ENCODE measurements at regions not wholly inside any gene's neighbourhood (a gene's known extent, or its start where the extent isn't known, plus 50 kb on each side); places are given as distances from the start of the nearest gene placed in this dataset.
"Not testable (repeated sequence)": the region's sequence is repeated elsewhere in the genome, so short reads cannot be mapped to it uniquely, and the experiment has no call there.

DNA sequence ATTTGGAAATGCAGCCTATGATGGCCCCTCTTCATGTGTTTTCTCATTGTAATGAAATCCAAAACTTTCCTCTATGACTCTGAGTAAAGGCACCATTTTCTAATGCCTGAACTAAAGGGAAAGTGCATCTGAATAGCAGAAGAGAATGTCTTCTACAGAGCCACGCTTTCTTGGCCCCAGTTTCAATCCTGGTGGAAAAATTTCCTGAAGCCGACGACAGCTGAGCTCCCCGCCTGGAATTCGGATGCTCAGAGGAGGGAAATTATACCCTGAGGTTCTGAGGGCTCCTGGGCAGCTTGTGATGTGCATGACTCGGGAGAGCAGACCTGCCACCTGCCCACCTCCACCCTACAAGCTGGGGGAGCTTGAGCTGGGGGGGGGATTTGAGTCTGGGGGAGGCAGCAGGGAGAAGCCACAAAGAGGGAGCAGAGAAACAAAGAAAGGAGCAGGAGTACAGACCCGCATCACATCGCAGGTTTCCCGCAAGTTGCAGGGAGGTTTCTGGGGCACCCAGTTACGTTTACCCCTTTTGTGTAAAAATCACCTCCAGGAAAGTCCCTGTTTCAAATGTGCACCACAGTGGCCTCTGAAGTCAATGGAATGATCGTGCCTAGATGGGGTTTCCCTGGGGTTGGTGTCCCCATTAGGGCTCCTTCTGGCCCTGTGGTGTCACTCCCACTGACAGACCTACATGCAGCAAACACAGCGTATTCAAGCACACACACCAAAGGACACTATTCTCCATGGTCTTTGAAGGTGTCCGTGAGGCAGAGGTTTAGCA, 145.6 kb upstream of the RBPJ start:
- no peak for DNase-seq (ENCODE audit: low read depth)

DNA sequence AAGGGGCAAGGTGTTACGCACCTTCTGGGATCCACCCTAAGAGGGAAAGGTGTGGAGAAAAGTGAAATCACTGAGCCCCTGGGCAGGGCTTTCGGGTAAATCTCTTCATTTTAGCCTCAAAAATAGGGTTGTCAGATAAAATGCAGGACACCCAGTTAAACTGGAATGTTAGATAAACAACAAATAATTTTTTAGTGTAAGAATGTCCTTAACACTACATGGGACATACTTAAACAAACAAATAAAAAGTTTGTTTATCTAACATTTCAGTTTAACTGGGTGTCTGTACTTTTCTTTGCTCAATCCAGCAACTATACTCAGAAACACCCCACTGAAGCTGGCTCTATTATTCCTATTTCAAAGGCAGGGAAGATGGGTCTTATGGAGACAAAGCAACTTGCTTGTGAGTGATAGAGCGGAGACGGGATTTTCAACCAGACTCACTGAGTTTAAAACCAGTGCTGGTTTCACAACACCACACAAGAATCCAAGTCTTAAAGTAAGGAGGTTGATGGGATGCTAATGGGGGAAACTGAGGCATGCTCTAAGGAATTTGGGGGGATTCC, 144.8 kb upstream of the RBPJ start:
- DNase-seq (ENCODE audit: low read depth): no peak

DNA sequence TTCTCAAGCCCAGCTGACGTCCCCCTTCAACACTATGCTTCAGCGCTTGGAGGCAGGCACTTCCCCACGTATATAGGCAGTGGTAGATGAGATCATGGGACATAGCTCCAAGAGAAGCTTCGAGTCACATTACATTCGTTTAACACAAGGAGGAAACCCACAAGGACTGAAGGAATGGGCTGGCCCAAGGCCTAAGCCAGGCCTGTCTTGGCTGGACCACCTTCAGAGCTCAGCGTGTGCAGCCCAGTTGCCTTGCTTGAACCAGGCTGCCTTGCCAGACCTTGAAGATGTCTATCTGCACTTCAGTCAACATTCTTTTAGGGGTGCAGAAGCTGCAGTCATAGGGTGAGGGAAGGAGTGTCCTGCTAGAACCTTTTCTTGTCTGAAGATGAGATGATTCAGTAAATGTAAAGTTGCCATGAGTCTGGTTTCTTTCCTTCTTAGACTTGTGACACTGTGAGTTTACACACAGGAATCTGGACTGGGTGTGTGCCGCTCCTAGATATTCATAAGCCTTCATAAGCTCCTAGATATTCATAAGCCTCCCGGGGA, 144.1 kb upstream of the RBPJ start:
- DNase-seq (ENCODE audit: low read depth): no peak

DNA sequence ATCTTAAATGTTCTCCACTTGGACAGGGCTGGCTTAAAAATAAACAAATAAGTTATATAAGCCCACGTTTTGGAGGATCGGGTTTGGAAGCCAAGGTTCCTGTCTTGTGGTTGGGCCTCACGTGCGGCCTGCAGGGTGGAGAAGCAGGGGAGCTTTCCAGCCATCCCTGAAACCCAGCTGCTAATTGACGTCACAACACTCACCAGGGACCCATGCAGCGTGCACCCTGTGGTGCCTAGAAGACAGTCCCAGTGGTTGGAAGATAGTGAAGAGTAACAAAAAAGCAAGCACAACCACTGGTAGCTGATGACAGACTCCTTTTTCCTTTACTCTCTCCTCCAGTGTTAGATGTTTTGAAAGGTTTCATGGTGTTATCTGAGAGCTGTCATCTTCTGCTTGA, 142.0 kb upstream of the RBPJ start:
- DNase-seq (ENCODE audit: low read depth): no peak

DNA sequence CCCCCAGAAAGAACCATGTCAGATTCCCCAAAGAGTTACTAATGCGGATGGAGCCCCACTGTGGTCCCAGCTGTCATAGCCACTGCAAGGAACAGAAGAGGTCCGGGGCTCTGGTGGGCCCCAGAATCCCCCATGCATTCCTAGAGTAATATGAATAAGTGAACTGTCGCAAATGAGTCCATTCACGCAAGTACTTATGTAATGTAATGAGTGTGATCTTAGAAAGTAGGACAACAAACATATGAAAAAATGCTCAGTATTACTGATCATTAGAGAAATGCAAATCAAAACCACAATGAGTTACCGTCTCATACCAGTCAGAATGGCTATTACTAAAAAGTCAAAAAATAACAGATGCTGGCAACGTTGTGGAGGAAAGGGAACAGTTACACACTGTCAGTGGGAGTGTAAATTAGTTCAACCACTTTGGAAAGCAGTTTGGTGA, 141.5 kb upstream of the RBPJ start:
- no peak for DNase-seq (ENCODE audit: low read depth)

DNA sequence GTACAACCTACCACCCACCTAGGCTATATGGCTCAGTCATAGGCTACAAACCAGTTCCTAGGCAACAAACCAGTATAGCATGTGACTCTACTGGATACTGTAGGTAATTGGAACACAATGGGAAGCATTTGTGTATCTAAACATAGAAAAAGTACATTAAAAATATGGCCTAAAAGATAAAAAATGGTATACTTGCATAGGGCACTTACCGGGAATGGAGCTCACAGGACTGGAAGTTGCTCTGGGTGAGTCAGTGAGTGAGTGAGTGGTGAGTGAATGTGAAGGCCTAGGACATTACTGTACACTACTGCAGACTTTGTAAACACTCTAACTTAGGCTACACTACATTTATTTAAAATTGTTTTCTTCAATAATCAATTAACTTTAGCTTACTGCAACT, 139.2 kb upstream of the RBPJ start:
- DNase-seq (ENCODE audit: low read depth): no peak

DNA sequence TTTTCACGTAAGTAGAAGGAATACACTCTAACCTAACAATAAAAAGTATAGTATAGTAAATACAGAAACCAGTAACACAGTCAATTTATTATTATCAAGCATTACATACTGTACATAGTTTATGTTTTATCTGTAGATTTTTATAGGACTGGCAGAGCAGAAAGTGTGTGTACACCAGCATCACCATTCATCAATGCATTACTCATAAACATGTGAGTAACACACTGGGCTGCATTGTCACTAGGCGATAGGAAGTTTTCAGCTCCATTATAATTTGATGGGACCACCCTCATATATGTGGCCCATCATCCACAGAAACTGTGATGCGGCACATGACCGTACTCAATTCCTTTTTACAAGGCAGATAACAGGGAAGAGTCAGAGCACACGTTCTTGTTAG, 137.8 kb upstream of the RBPJ start:
- DNase-seq (ENCODE audit: low read depth): peak; percentile 37

DNA sequence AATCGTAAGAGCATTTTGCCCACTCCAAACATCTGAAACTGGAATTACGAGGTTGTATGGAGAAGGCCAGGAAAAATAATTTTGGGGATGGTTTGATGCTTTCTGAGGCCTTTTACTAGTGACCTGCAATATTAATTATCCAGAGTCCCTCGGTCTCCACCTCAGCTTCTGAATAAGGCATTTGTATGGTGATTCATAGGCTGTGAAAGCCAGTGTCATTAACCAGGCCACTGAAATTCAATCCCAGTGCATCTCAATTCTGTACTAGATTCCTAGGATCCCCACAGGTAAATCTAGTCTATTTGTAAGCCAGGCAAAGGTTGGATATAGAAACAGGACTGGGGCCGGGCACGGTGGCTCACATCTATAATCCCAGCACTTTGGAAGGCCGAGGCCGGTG, 135.4 kb upstream of the RBPJ start:
- no peak for DNase-seq (ENCODE audit: low read depth)

DNA sequence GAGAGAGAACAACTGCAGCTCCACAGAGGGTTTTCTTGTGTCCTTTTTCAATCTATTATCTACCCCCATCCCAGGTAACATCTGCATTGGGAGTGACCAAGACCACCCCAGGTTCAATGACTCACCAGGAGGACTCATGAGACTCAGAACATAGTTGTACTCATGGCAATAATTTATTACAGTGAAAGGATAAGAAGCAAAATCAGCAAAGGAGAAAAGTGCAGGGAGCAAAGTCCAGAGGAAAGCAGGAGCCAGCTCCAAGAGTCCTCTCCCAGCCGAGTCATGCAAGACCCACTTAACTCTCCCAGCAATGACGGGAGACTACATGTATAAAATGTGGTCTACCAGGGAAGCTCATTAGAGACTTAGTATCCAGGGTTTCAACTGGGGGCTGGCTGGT, 129.5 kb upstream of the RBPJ start:
- no peak for DNase-seq (ENCODE audit: low read depth)

DNA sequence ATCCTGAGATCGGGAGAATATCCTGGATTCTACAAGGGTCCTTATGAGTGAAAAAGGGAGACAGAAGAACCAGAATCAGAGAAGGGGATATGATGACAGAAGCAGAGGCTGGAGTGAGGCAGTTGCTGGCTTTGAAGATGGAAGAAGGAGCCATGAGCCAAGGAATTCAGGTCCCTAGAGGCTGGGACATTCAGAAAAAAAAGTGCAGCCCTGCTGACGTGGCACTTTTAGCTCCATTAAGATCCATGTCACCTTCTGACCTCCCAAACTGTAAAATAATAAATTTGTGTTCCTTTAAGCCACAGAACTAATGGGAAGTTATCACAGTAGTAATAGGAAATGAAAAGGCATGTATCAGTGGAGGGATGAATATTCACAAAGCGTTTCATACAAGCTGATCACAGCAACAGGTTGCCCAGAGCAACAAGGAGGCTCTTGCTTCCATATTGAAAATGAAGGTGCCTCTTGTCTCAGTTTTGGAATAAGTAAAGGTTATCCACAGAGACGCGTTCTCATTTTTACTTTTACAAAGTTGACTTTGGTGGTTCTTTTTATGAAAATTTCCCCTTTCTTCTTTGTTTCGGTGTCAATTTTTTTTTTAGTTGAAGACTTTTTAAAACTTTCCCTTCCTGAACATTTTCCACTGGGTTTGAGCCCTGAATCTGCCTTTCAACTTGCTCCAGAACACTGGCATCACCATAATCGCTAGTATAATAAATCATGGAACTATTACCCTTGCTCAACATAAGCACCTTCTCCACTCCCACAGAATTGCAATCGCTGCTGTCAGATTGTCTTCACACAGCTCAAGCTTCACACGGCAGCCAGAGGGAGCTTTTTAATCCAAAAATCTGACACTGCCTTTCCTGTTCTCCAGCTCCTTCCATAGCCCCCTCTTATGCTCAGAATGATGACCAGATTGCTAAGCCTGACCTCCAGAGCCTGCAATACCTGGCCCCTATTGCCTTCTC, 127.6 kb upstream of the RBPJ start:
- no peak for DNase-seq (ENCODE audit: low read depth)

DNA sequence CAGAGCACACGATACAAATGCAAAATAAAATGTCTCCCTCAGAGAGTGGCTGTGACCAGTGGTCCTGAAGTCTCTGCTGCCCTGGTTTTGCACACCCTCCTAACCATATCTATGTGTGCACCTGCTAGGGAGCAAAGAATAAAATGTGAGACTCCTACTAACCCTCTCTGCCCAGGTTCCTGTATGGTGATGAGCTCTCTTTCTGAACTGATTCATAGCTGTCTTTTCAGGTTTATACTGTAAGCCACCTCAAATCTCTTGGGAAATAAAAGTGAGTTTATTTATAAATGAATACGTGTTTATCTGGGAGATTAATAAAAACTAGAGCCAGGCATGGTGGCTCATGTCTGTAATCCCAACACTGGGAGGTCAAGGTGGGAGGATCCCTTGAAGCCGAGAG, 126.0 kb upstream of the RBPJ start:
- DNase-seq (ENCODE audit: low read depth): no peak

DNA sequence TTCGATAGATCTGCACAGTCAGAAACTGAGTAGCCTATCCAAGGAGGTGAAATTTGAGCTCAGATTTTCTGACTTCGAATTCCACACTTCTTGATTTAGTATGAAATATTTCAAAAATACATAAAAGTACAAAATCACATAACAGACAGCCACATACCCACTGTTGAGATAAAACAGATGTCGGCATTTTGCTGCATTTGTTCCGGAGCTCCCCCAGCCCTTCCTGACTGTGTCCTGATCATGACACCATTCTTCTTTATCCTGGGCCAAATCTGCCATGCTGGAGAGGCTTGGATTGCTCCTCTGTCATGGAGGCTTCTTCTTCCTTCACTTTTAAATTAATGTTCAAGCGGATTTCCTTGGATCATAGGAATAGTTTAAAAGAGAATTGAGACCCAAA, 124.2 kb upstream of the RBPJ start:
- no peak for DNase-seq (ENCODE audit: low read depth)

DNA sequence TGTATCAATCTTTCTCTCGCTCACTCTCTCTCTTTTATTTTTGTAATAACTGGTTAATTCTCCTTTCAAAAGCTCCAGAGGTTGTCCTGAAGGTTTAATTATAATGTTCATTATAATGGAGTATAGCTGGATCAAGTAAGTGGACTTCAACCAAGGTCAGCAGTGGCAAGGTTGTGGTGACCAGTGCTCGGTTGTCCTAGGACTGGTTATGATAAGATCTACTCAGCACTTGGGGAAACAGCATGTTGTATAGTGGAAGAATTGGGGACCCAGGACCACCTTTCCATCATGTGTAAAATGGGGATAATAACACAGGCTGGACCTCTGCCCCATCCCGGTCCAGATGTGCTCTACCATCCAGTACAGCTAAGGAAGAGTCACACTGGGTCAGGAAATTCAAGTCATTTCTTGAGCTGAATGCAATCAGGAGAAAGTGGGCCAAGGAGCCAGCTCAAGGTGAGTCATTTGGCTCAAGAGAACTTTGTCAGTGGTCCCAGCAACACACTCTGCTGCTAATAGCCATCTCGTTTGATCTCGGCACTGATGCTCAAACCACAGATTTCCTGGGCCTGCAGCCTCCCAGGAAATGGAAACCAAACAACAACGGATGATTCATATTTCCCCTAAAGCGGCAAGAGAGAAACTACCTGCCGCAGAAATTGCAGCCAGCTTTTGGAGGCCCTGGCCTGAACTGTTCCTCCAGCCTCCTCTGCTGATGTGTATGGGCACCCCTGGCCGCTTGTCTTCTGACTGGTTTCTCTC, 123.6 kb upstream of the RBPJ start:
- peak; percentile 92 for DNase-seq (ENCODE audit: low read depth)

DNA sequence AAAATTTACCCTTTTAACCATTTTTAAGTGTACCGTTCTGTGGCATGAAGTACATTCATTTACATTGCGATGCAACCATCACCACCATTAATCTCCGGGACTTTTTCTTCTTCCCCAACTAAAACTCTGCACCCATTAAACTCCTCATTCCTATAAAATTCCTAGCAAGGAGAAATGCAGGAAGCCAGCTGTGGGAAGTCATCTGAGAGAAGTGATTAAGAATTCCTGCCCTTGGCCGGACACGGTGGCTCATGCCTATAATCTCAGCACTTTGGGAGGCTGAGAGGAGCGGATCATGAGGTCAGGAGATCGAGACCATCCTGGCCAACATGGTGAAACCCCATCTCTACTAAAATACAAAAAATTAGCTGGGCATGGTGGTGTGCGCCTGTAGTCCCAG, 121.9 kb upstream of the RBPJ start:
- DNase-seq (ENCODE audit: low read depth): not testable (repeated sequence)

DNA sequence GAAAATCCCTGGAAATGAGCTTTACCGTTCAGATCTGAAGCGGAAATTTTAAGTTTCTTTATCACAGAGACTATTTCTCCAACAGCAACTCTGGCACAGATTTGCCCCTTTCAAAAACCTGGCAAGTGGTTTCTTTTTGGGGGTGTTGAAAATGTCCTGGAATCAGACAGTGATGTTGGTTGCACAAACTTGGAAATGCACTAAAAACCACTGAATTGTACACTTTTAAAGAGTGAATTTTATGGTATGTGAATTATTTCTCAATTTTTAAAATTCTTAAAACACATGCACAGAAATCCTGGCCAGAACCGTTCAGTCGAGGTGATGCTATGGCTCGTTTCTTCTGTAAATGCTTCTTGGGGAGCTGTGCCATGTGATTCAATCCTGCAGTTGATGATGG, 121.2 kb upstream of the RBPJ start:
- DNase-seq (ENCODE audit: low read depth): no peak

DNA sequence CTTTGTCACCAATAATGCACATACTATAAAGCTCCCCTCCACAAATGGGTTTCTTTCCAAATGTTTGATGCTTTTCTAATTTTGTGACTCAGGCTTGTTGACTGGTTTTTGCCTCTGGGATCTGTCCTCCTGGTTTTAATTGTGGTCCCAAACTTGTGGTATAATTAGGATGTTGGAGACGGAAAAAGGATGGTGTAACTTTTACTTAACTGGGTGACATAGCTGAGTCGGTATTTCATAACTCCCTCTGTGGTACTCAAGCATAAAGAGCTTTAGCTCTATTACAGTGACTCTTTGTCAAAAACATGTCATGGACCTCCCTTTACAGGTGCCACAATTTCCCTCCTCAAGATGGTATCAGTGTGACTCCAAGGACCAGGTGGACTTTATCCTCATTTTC, 119.7 kb upstream of the RBPJ start:
- DNase-seq (ENCODE audit: low read depth): peak; percentile 40

DNA sequence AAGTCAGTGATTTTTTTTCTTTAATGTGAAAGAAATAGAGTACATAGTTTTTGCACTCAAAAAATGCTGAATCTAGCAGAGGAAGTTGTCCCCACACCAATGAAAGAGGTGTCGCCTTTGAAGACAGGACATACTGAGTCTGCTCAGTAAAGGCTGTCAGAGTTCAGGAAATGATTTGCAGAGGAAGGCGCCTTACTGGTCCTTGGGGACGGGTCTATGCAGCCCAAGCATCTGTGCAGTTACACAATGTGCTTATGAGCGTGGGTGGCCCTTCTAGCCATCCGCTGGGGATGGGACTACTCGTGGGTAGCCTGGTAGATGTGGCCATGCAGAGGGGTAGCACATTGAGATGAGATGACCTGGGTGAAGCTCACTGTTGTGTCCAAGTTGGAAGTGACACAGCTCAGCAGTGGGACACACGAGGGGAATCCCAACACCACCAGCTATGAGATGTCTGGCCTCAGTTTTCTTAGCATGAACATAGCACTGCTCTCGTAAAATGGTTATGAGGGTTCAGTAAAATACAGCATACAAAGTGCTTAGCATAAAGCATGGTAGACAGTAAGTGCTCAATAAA, 116.5 kb upstream of the RBPJ start:
- no peak for DNase-seq (ENCODE audit: low read depth)

DNA sequence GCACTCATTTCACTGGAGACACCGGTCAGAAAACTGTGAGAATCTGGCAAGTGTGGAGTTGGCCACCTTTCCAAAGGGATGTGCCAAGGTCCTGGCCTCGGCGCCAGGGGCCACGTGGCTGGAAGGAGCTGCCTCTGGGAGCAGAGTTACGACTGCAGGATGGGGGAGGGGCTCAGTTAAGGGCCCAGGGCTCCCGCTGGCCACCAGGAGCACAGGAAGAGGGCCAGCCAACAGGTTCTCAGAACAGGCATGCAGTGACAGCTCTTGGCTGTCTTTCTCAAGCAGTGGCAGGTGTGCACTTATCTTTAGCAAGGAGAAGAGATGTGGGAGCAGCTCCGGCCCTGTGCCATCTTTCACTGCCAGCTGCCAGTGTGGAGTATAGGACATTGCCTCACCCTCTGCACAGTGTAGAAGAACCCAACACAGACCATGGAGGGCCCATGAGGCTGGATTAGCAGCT, 115.9 kb upstream of the RBPJ start:
- DNase-seq (ENCODE audit: low read depth): no peak

DNA sequence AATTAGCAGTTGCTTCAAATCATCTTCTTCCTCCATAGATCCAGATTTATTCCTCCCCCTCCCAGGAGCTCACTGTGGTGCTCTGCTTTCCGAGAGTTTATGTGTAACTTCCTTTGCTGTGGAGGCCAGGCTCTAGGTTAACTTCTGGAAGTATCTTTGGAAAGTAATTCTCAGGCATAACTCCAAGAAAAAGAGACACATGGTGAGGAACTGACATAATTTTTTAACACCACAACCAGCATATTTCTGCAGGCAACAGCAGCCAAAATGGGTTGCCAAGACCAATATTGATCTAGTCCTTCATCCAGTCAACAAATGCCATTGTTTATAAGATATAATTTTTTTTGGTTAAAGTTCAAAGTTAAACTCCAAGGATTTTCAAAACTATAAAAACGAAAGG, 114.5 kb upstream of the RBPJ start:
- DNase-seq (ENCODE audit: low read depth): no peak

DNA sequence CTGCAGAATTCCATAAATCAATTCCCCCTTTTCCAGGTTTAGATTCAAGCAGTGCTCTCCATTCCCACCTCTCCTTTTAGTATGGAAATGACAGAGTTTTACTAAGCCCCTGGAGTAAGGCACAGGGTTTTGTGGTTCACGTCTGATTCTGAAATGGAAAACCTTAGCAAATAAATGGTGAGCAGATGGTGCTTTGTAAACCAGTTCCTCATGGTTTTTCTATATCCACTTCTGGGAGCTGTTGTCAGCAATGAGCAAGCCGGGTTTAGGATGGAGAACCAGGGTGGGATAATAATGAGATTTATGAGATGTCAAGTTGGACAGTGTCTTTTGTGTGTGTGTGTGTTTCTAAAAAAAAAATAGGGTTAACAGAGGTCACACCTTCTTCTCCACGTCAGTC, 113.8 kb upstream of the RBPJ start:
- no peak for DNase-seq (ENCODE audit: low read depth)

DNA sequence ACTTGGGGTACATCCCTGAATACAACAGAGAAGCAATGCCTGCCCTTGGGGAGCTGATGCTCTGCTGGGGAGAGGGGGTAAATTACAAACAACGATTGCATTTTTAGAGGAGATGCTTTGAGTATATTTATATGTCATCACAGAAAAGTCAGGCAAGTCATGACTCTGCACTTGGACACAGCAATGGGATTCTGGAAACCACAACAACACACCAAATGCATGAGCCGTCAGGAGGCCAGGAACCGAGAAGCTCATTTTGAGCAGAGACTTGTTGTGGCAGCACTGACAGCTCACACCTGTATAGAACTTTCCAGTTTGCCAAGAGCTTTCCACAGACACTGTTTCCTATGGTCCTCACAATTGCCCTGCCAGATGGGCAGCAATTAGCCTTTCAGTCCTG, 113.2 kb upstream of the RBPJ start:
- DNase-seq (ENCODE audit: low read depth): no peak

Measured in HS-5 (cell line).